GM23338 (cell line): ENCODE measurements at regions not wholly inside any gene's neighbourhood (a gene's known extent, or its start where the extent isn't known, plus 50 kb on each side); places are given as distances from the start of the nearest gene placed in this dataset.

Source experiments
- ATAC-seq: fragments of 200-7000 bp; cut with Tn5 transposase; 3 replicates; pipeline ENCODE4 v1.9.1; 2020
- DNase-seq: peaks from one replicate; pipeline ENCODE4 v3.0.0-alpha.2; 2015; ENCODE audit warnings: low spot score
- H2AFZ ChIP-seq: fragments of 200-600 bp; sonication (generic); 2 replicates; pipeline ENCODE4 v1.8.0; 2016; ENCODE audit warnings: antibody characterized with exemption, mild to moderate bottlenecking, moderate library complexity
- H3F3A ChIP-seq: fragments of 200-600 bp; sonication (generic); replicated peaks from 2 replicates; pipeline ENCODE4 v1.8.0; 2017; ENCODE audit warnings: antibody characterized with exemption, mixed run types, low read depth
- H3K27ac ChIP-seq: fragments of 200-600 bp; sonication (generic); 2 replicates; pipeline ENCODE4 v1.6.1; 2016; ENCODE audit warnings: low read depth
- H3K27me3 ChIP-seq: fragments of 200-600 bp; sonication (generic); 2 replicates; pipeline ENCODE4 v1.8.0; 2016; ENCODE audit warnings: mild to moderate bottlenecking, mixed run types, moderate library complexity; ENCODE audit not compliant: insufficient read depth
- H3K36me3 ChIP-seq: fragments of 200-600 bp; sonication (generic); 2 replicates; pipeline ENCODE4 v1.8.0; 2016; ENCODE audit warnings: mild to moderate bottlenecking; ENCODE audit not compliant: insufficient read depth
- H3K4me1 ChIP-seq: fragments of 200-600 bp; sonication (generic); 2 replicates; pipeline ENCODE4 v1.8.0; 2016; ENCODE audit warnings: mild to moderate bottlenecking, moderate library complexity; ENCODE audit not compliant: insufficient read depth
- H3K4me2 ChIP-seq: fragments of 200-600 bp; sonication (generic); 2 replicates; pipeline ENCODE4 v1.7.1; 2017; ENCODE audit warnings: mixed run types
- H3K4me3 ChIP-seq: fragments of 200-600 bp; sonication (generic); 2 replicates; pipeline ENCODE4 v1.6.1; 2016; ENCODE audit warnings: mixed run types
- H3K79me2 ChIP-seq: fragments of 200-600 bp; sonication (generic); replicated peaks from 2 replicates; pipeline ENCODE4 v1.8.0; 2017; ENCODE audit warnings: mild to moderate bottlenecking; ENCODE audit not compliant: insufficient read depth
- H3K9me2 ChIP-seq: fragments of 200-600 bp; sonication (generic); 2 replicates; pipeline ENCODE4 v1.8.0; 2017; ENCODE audit not compliant: insufficient read depth
- H4K20me1 ChIP-seq: fragments of 200-600 bp; sonication (generic); replicated peaks from 2 replicates; pipeline ENCODE4 v1.8.0; 2017; ENCODE audit warnings: mild to moderate bottlenecking; ENCODE audit not compliant: insufficient read depth
- H3K27ac Mint-ChIP-seq: 2 replicates; pipeline ENCODE4 v1.8.0; 2020; ENCODE audit warnings: inconsistent platforms, mild to moderate bottlenecking, moderate library complexity, mixed read lengths
- H3K27me3 Mint-ChIP-seq: 3 replicates; pipeline ENCODE4 v1.8.0; 2022; ENCODE audit warnings: low read depth, mild to moderate bottlenecking, moderate library complexity, mixed read lengths, inconsistent platforms; ENCODE audit not compliant: insufficient read depth, poor library complexity
- H3K36me3 Mint-ChIP-seq: 3 replicates; pipeline ENCODE4 v1.8.0; 2021; ENCODE audit warnings: low read depth, mild to moderate bottlenecking, inconsistent platforms, moderate library complexity, mixed read lengths
- H3K4me1 Mint-ChIP-seq: 3 replicates; pipeline ENCODE4 v1.8.0; 2020; ENCODE audit warnings: mild to moderate bottlenecking, inconsistent platforms, mixed read lengths
- H3K4me3 Mint-ChIP-seq: 3 replicates; pipeline ENCODE4 v1.8.0; 2021; ENCODE audit warnings: moderate library complexity, mild to moderate bottlenecking, inconsistent platforms, mixed read lengths
- H3K9me3 Mint-ChIP-seq: 3 replicates; pipeline ENCODE4 v1.8.0; 2020; ENCODE audit warnings: moderate library complexity, mild to moderate bottlenecking, inconsistent platforms, mixed read lengths
- ETS1 ChIP-seq: IDR thresholded peaks from 2 replicates; pipeline ENCODE4 v1.6.1; 2016; ENCODE audit warnings: antibody characterized with exemption
- JUNB ChIP-seq: IDR thresholded peaks from one replicate; pipeline ENCODE4 v1.6.1; 2016; ENCODE audit warnings: antibody characterized with exemption; ENCODE audit not compliant: unreplicated experiment
- NANOG ChIP-seq: IDR thresholded peaks from 2 replicates; pipeline ENCODE4 v1.6.1; 2016; ENCODE audit warnings: antibody characterized with exemption, borderline replicate concordance
- POLR2AphosphoS5 ChIP-seq: IDR thresholded peaks from 2 replicates; pipeline ENCODE4 v1.6.1; 2016; ENCODE audit warnings: antibody characterized with exemption, low read depth
- STAT1 ChIP-seq: IDR thresholded peaks from one replicate; pipeline ENCODE4 v1.6.1; 2016; ENCODE audit warnings: antibody characterized with exemption; ENCODE audit not compliant: unreplicated experiment
- TF ChIP-seq, protein P1 (sequence below): fragments of 250-450 bp; sonication (Bioruptor Pico); IDR thresholded peaks from 2 replicates; pipeline ENCODE4 v1.5.0; 2020; ENCODE audit warnings: mild to moderate bottlenecking, moderate library complexity
- TF ChIP-seq, protein P2 (sequence below), 2 experiments: fragments of 200-600 bp in 1 of 2; sonication (generic) in 1 of 2; conservative IDR thresholded peaks; 2 replicates each; pipeline versions ENCODE4 v1.5.1 to v1.6.1; 2016 to 2017; ENCODE audit warnings: antibody characterized with exemption in 2 of 2, low read depth in 2 of 2, mild to moderate bottlenecking in 2 of 2, moderate library complexity in 1 of 2

DNA sequence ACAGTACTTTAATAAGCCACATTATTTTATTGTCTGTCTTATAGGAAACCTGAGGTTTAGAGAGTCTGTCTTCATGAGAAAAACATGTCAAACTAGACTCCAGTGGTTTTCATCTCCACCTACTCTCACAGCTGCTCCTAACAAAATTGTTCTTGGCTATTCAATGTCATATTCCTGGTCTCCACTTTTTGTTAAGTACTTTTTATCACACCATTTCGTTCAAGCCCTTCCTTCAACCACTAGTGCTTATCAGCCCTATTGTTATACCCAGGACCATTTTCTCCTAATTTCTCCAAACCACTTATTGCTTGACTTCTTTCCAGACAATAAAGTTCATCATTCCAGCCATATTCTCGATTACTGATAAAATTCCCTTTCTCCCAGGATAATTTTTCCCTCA is 1674.3 kb upstream of the AGA start (continued):
- TF ChIP-seq, protein P1, sequence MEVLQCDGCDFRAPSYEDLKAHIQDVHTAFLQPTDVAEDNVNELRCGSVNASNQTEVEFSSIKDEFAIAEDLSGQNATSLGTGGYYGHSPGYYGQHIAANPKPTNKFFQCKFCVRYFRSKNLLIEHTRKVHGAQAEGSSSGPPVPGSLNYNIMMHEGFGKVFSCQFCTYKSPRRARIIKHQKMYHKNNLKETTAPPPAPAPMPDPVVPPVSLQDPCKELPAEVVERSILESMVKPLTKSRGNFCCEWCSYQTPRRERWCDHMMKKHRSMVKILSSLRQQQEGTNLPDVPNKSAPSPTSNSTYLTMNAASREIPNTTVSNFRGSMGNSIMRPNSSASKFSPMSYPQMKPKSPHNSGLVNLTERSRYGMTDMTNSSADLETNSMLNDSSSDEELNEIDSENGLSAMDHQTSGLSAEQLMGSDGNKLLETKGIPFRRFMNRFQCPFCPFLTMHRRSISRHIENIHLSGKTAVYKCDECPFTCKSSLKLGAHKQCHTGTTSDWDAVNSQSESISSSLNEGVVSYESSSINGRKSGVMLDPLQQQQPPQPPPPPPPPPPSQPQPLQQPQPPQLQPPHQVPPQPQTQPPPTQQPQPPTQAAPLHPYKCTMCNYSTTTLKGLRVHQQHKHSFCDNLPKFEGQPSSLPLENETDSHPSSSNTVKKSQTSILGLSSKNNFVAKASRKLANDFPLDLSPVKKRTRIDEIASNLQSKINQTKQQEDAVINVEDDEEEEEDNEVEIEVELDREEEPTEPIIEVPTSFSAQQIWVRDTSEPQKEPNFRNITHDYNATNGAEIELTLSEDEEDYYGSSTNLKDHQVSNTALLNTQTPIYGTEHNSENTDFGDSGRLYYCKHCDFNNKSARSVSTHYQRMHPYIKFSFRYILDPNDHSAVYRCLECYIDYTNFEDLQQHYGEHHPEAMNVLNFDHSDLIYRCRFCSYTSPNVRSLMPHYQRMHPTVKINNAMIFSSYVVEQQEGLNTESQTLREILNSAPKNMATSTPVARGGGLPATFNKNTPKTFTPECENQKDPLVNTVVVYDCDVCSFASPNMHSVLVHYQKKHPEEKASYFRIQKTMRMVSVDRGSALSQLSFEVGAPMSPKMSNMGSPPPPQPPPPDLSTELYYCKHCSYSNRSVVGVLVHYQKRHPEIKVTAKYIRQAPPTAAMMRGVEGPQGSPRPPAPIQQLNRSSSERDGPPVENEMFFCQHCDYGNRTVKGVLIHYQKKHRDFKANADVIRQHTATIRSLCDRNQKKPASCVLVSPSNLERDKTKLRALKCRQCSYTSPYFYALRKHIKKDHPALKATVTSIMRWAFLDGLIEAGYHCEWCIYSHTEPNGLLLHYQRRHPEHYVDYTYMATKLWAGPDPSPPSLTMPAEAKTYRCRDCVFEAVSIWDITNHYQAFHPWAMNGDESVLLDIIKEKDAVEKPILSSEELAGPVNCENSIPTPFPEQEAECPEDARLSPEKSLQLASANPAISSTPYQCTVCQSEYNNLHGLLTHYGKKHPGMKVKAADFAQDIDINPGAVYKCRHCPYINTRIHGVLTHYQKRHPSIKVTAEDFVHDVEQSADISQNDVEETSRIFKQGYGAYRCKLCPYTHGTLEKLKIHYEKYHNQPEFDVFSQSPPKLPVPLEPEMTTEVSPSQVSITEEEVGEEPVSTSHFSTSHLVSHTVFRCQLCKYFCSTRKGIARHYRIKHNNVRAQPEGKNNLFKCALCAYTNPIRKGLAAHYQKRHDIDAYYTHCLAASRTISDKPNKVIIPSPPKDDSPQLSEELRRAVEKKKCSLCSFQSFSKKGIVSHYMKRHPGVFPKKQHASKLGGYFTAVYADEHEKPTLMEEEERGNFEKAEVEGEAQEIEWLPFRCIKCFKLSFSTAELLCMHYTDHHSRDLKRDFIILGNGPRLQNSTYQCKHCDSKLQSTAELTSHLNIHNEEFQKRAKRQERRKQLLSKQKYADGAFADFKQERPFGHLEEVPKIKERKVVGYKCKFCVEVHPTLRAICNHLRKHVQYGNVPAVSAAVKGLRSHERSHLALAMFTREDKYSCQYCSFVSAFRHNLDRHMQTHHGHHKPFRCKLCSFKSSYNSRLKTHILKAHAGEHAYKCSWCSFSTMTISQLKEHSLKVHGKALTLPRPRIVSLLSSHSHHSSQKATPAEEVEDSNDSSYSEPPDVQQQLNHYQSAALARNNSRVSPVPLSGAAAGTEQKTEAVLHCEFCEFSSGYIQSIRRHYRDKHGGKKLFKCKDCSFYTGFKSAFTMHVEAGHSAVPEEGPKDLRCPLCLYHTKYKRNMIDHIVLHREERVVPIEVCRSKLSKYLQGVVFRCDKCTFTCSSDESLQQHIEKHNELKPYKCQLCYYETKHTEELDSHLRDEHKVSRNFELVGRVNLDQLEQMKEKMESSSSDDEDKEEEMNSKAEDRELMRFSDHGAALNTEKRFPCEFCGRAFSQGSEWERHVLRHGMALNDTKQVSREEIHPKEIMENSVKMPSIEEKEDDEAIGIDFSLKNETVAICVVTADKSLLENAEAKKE = no peak
- no peak for TF ChIP-seq JUNB
- no peak for TF ChIP-seq POLR2AphosphoS5
- TF ChIP-seq, protein P2, sequence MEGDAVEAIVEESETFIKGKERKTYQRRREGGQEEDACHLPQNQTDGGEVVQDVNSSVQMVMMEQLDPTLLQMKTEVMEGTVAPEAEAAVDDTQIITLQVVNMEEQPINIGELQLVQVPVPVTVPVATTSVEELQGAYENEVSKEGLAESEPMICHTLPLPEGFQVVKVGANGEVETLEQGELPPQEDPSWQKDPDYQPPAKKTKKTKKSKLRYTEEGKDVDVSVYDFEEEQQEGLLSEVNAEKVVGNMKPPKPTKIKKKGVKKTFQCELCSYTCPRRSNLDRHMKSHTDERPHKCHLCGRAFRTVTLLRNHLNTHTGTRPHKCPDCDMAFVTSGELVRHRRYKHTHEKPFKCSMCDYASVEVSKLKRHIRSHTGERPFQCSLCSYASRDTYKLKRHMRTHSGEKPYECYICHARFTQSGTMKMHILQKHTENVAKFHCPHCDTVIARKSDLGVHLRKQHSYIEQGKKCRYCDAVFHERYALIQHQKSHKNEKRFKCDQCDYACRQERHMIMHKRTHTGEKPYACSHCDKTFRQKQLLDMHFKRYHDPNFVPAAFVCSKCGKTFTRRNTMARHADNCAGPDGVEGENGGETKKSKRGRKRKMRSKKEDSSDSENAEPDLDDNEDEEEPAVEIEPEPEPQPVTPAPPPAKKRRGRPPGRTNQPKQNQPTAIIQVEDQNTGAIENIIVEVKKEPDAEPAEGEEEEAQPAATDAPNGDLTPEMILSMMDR (conservative IDR thresholded peaks at IDR 0.05; ENCODE audit: low read depth in 2 of 2) = no peak

DNA sequence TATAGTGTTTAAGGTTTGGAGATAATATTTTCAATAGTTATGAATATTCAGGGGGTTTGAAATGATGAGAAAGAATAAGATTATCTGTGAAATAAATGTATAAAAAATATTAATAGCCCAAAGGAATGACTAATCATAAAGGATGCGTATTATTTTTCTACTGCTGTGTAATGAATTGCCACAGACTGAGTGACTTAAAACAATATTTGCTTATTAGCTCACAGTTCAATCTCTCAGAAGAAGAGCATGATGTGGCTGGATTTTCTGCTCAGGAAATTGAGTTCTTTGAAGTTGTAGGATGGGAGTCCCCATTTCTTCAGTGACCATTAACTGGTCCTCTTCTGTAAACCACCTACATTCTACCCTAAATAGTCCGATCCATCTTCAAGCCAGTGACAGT is 1680.8 kb upstream of the AGA start:
- H3K27me3 ChIP-seq = no peaks in the 10 kb centered on the region
- no peak overlapping the region for H3K4me3 ChIP-seq
- H3K36me3 ChIP-seq = no peaks in the 10 kb centered on the region
- peaks cover 5% of the 10 kb centered on the region for H3K9me2 ChIP-seq
- peaks cover 14% of the 10 kb centered on the region for H3K4me1 Mint-ChIP-seq
- peaks cover 21% of the 10 kb centered on the region for H3K4me1 ChIP-seq
- no peak overlapping the region for H2AFZ ChIP-seq
- peaks cover 5% of the 10 kb centered on the region; the same call in 1 of the 2 replicates for H3F3A ChIP-seq
- no peak for ATAC-seq
- H3K4me3 Mint-ChIP-seq = no peak overlapping the region
- H3K27ac Mint-ChIP-seq = no peak overlapping the region
- no peaks in the 10 kb centered on the region for H4K20me1 ChIP-seq
- no peak overlapping the region for H3K27ac ChIP-seq
- H3K79me2 ChIP-seq = no peaks in the 10 kb centered on the region
- no peaks in the 10 kb centered on the region; the same call in 2 of the 3 replicates for H3K9me3 Mint-ChIP-seq
- H3K4me2 ChIP-seq = no peak overlapping the region
- no peaks in the 10 kb centered on the region for H3K27me3 Mint-ChIP-seq
- 0 out of 3 replicates have a peak, but pooled peaks cover 2% of the 10 kb centered on the region for H3K36me3 Mint-ChIP-seq
- DNase-seq = no peak
- TF ChIP-seq ETS1 = no peak
- no peak for TF ChIP-seq POLR2AphosphoS5
- no peak for TF ChIP-seq NANOG
- no peak for TF ChIP-seq STAT1
- TF ChIP-seq, protein P1 = no peak
